ENCODE measurements at regions not wholly inside any gene's neighbourhood (a gene's known extent, or its start where the extent isn't known, plus 50 kb on each side); places are given as distances from the start of the nearest gene placed in this dataset.

- TF ChIP-seq, protein P1, sequence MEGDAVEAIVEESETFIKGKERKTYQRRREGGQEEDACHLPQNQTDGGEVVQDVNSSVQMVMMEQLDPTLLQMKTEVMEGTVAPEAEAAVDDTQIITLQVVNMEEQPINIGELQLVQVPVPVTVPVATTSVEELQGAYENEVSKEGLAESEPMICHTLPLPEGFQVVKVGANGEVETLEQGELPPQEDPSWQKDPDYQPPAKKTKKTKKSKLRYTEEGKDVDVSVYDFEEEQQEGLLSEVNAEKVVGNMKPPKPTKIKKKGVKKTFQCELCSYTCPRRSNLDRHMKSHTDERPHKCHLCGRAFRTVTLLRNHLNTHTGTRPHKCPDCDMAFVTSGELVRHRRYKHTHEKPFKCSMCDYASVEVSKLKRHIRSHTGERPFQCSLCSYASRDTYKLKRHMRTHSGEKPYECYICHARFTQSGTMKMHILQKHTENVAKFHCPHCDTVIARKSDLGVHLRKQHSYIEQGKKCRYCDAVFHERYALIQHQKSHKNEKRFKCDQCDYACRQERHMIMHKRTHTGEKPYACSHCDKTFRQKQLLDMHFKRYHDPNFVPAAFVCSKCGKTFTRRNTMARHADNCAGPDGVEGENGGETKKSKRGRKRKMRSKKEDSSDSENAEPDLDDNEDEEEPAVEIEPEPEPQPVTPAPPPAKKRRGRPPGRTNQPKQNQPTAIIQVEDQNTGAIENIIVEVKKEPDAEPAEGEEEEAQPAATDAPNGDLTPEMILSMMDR (IDR thresholded peaks at IDR 0.05; ENCODE audit: control extremely low read depth in 1 of 3, insufficient read depth in 1 of 3, low read depth in 1 of 3, low read length in 3 of 3), result no peak
- TF ChIP-seq POLR2AphosphoS5 (IDR thresholded peaks at IDR 0.05; ENCODE audit: low read depth, low read length), result no peak
- TF ChIP-seq SUZ12 (IDR thresholded peaks at IDR 0.05; ENCODE audit: low read length), result no peak
- no peak for TF ChIP-seq TAF1 (IDR thresholded peaks at IDR 0.05; ENCODE audit: low read depth, low read length)
- no peak for TF ChIP-seq TBP (IDR thresholded peaks at IDR 0.05; ENCODE audit: low read depth, low read length)
- no peak for TF ChIP-seq POLR2A (IDR thresholded peaks at IDR 0.05; ENCODE audit: control extremely low read depth in 1 of 2, low read depth in 2 of 2, low read length in 2 of 2)
- no peak for TF ChIP-seq SRF (IDR thresholded peaks at IDR 0.05; ENCODE audit: low read depth, low read length)
These were observed 548.6 kb downstream of the CSNK1G3 start for GRCh38 chr5:124060413-124061067.

Data from H1 (cell line).